Epithelial cell of esophagus (primary cell): ENCODE measurements at regions not wholly inside any gene's neighbourhood (a gene's known extent, or its start where the extent isn't known, plus 50 kb on each side); places are given as distances from the start of the nearest gene placed in this dataset.
A peak's percentile ranks its signal among the peaks of the same experiment; 100 is the strongest.
"Not testable (repeated sequence)": the region's sequence is repeated elsewhere in the genome, so short reads cannot be mapped to it uniquely, and the experiment has no call there.

Experiments
- DNase-seq: peaks from one replicate; pipeline ENCODE4 v3.0.0; 2010; ENCODE audit warnings: low read depth
- H3K4me3 ChIP-seq: 2 replicates; pipeline ENCODE4 v1.5.1; 2011; ENCODE audit warnings: mild to moderate bottlenecking, low read length, control low read depth
- CTCF ChIP-seq: IDR thresholded peaks from 2 replicates; pipeline ENCODE4 v1.5.1; 2011; ENCODE audit warnings: low read depth, mild to moderate bottlenecking, low read length, control low read depth, inconsistent platforms; ENCODE audit not compliant: insufficient read depth; ENCODE audit errors: missing control alignments

DNA sequence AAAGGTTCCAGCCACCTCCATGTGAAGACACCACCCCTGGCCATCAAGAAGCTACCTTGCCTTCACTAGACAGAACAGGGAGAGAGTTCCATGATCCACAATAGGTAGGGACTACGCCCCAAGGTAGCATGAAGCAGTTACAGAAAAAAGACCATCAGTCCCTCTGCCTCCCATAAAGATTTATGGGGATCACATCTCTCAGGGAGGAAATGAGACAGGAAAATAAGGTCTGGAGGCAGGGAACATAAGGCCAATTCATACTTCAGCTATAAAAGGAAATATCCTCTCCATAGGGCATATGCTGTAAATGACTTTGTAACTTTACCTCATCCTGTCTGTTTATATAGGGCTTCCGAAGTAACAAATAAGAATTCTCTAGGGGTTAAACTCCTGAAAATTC, 129.4 kb downstream of the OR2B2 start:
- no peak for DNase-seq
- no peak for TF ChIP-seq CTCF
- no peak overlapping the region for H3K4me3 ChIP-seq

GRCh38 chr6:27778625-27779417, 133.4 kb downstream of the OR2B2 start:
- no peak overlapping the region for H3K4me3 ChIP-seq
- no peak for TF ChIP-seq CTCF
- DNase-seq = no peak

- H3K4me3 ChIP-seq = no peak overlapping the region
- peak; percentile 49 for DNase-seq
- TF ChIP-seq CTCF = no peak
These were observed 134.4 kb downstream of the OR2B2 start for GRCh38 chr6:27777614-27778355.

GRCh38 chr6:27777126-27777525, 135.1 kb downstream of the OR2B2 start:
- DNase-seq = no peak
- no peak overlapping the region for H3K4me3 ChIP-seq
- no peak for TF ChIP-seq CTCF

GRCh38 chr6:27776504-27776903, 135.7 kb downstream of the OR2B2 start:
- DNase-seq = no peak
- TF ChIP-seq CTCF = no peak
- H3K4me3 ChIP-seq = no peak overlapping the region

DNA sequence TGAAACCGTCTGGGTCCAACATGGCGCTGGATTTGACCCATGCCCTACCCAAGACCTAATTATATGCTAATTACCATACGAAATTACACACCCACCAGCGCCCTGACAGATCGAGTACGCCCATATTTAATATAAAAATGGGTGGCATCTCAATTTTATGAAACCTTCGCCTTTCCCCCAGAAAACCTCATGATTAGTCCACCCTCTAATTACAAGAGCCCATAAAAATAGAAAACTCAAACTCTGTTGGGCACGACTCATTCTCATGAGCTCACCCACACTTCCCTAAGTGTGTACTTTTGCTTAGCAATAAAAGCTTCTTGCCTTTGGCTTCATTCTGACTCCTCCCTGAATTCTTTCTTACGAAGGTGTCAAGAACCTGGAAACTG, 136.4 kb downstream of the OR2B2 start:
- peak; percentile 60 for DNase-seq
- H3K4me3 ChIP-seq = no peak overlapping the region
- TF ChIP-seq CTCF = no peak

DNA sequence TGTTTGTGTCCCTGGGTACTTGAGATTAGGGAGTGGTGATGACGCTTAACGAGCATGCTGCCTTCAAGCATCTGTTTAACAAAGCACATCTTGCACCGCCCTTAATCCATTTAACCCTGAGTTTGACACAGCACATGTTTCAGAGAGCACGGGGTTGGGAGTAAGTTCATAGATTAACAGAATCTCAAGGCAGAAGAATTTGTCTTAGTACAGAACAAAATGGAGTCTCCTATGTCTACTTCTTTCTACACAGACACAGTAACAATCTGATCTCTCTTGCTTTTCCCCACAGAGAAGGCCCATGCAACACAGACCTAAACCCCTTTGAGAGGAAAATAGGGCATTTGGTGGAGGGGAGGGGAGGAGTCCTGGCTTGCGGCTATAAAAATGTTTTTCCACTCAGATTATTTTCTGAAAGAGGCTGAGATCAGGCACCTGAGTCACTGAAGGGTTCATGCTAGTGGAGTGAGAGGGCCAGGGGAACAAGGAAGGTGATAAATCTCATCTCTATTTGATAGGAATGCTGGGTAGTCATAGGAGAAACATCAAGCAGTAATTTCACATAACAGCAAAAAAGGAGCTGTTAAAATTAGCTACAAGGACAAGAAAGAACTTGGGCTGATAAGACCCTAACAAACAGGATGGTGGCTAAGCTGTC, 136.9 kb downstream of the OR2B2 start:
- peak; percentile 50 for DNase-seq
- not testable (repeated sequence) for H3K4me3 ChIP-seq

DNA sequence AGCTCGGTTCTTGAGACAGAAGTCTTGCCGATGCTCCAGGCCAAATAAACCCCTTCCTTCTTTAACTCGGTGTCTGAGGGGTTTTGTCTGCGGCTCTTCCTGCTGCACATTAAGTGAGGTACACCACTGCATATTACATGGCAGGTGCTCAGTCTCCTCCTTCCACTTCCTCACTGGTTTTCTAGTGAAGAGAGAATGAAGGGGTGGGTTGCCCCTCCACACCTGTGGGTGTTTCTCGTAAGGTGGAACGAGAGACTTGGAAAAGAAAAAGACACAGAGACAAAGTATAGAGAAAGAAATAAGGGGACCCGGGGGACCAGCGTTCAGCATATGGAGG, 138.0 kb downstream of the OR2B2 start:
- not testable (repeated sequence) for DNase-seq, H3K4me3 ChIP-seq

GRCh38 chr6:27773542-27774263, 138.5 kb downstream of the OR2B2 start:
- DNase-seq, H3K4me3 ChIP-seq: not testable (repeated sequence)
